WERI-Rb-1 (cell line): ENCODE measurements at regions not wholly inside any gene's neighbourhood (a gene's known extent, or its start where the extent isn't known, plus 50 kb on each side); places are given as distances from the start of the nearest gene placed in this dataset.

Experiments used
- DNase-seq: peaks from one replicate; pipeline ENCODE4 v3.0.0-alpha.2; 2020
- H3K27ac ChIP-seq: fragments of 250-450 bp; sonication (Bioruptor Pico); 2 replicates; pipeline ENCODE4 v1.5.1; 2020; ENCODE audit warnings: mild to moderate bottlenecking, moderate library complexity
- H3K27me3 ChIP-seq: fragments of 250-450 bp; sonication (Bioruptor Pico); 2 replicates; pipeline ENCODE4 v1.5.1; 2021; ENCODE audit warnings: mild to moderate bottlenecking, low read depth, moderate library complexity; ENCODE audit not compliant: insufficient read depth, severe bottlenecking
- H3K36me3 ChIP-seq: fragments of 250-450 bp; sonication (Bioruptor Pico); 2 replicates; pipeline ENCODE4 v1.5.1; 2020; ENCODE audit warnings: mild to moderate bottlenecking, moderate library complexity
- H3K4me3 ChIP-seq: 2 replicates; pipeline ENCODE4 v1.5.1; 2011; ENCODE audit warnings: low read depth, mild to moderate bottlenecking, control low read depth, low read length
- H3K9me3 ChIP-seq: fragments of 250-450 bp; sonication (Bioruptor Pico); 2 replicates; pipeline ENCODE4 v1.5.1; 2021; ENCODE audit warnings: mild to moderate bottlenecking, moderate library complexity; ENCODE audit not compliant: severe bottlenecking
- CTCF ChIP-seq: IDR thresholded peaks from 2 replicates; pipeline ENCODE4 v1.5.1; 2011; ENCODE audit warnings: low read depth, mild to moderate bottlenecking, control low read depth, inconsistent platforms, low read length

GRCh38 chr4:137015426-137016409 is 516.6 kb downstream of the PCDH18 start:
- H3K9me3 ChIP-seq = no peaks in the 10 kb centered on the region
- no peak for TF ChIP-seq CTCF
- DNase-seq = no peak

GRCh38 chr4:137000432-137000831 is 531.9 kb downstream of the PCDH18 start:
- DNase-seq = no peak
- no peaks in the 10 kb centered on the region for H3K27me3 ChIP-seq
- H3K4me3 ChIP-seq = no peak overlapping the region
- no peak for TF ChIP-seq CTCF
- H3K9me3 ChIP-seq = no peaks in the 10 kb centered on the region
- H3K36me3 ChIP-seq = no peaks in the 10 kb centered on the region
- H3K27ac ChIP-seq = no peak overlapping the region

More at GRCh38 chr4:137015426-137016409, 516.6 kb downstream of the PCDH18 start:
- Histone ChIP-seq H3K27ac (no peak overlapping the region), H3K36me3 (no peaks in the 10 kb centered on the region), H3K4me3 (no peak overlapping the region), H3K27me3 (no peaks in the 10 kb centered on the region)

GRCh38 chr4:136992032-136992431 is 540.3 kb downstream of the PCDH18 start:
- H3K27ac ChIP-seq = no peak overlapping the region
- no peak for DNase-seq
- no peaks in the 10 kb centered on the region for H3K36me3 ChIP-seq
- no peaks in the 10 kb centered on the region for H3K27me3 ChIP-seq
- no peak overlapping the region for H3K4me3 ChIP-seq
- H3K9me3 ChIP-seq = no peaks in the 10 kb centered on the region
- TF ChIP-seq CTCF = no peak

GRCh38 chr4:136985683-136986082 is 546.6 kb downstream of the PCDH18 start:
- Histone ChIP-seq H3K9me3 (no peaks in the 10 kb centered on the region), H3K36me3 (no peaks in the 10 kb centered on the region), H3K4me3 (no peak overlapping the region), H3K27ac (no peak overlapping the region), H3K27me3 (no peaks in the 10 kb centered on the region)
- no peak for DNase-seq
- TF ChIP-seq CTCF = no peak

GRCh38 chr4:136967069-136967468 is 565.2 kb downstream of the PCDH18 start:
- Histone ChIP-seq H3K27me3 (no peaks in the 10 kb centered on the region), H3K36me3 (no peaks in the 10 kb centered on the region), H3K4me3 (no peak overlapping the region), H3K9me3 (no peaks in the 10 kb centered on the region), H3K27ac (no peak overlapping the region)
- no peak for DNase-seq
- TF ChIP-seq CTCF = no peak

GRCh38 chr4:136965478-136965877 is 566.8 kb downstream of the PCDH18 start:
- no peak overlapping the region for H3K27ac ChIP-seq

More at GRCh38 chr4:136965478-136965877, 566.8 kb downstream of the PCDH18 start:
- no peaks in the 10 kb centered on the region for H3K9me3 ChIP-seq
- no peaks in the 10 kb centered on the region for H3K27me3 ChIP-seq
- H3K36me3 ChIP-seq = no peaks in the 10 kb centered on the region
- no peak overlapping the region for H3K4me3 ChIP-seq
- no peak for DNase-seq
- TF ChIP-seq CTCF = no peak
